K562 (cell line): ENCODE measurements at regions not wholly inside any gene's neighbourhood (a gene's known extent, or its start where the extent isn't known, plus 50 kb on each side); places are given as distances from the start of the nearest gene placed in this dataset.

ENCODE experiments used
- CHD4 ChIP-seq: fragments of 200-600 bp; sonication (generic); IDR thresholded peaks from 3 replicates; pipeline ENCODE4 v1.6.1; 2012; ENCODE audit warnings: low read depth, mild to moderate bottlenecking, mixed read lengths, low read length, inconsistent platforms; ENCODE audit not compliant: insufficient read depth, insufficient replicate concordance, poor library complexity, severe bottlenecking
- CREB5 ChIP-seq: fragments of 250-450 bp; sonication (Bioruptor Pico); IDR thresholded peaks from 2 replicates; pipeline ENCODE4 v1.5.0; 2020; ENCODE audit warnings: mild to moderate bottlenecking
- CTCF ChIP-seq, 3 experiments: IDR thresholded peaks in 2 of 3; conservative IDR thresholded peaks in 1 of 3; 2 replicates each; pipeline ENCODE4 v1.5.1; 2011 to 2012; ENCODE audit warnings: low read length in 3 of 3, mild to moderate bottlenecking in 3 of 3, control low read depth in 2 of 3, improper control_type of control experiment in 1 of 3, inconsistent platforms in 1 of 3, low read depth in 1 of 3, mixed read lengths in 1 of 3, moderate library complexity in 1 of 3; ENCODE audit not compliant: insufficient read depth in 2 of 3
- FOXP4 ChIP-seq: sonication (generic); formaldehyde crosslinking; IDR thresholded peaks from 2 replicates; pipeline ENCODE4 v1.8.0; 2022; ENCODE audit warnings: mild to moderate bottlenecking, missing genetic modification reagents, borderline replicate concordance
- MTA2 ChIP-seq: fragments of 450-650 bp; IDR thresholded peaks from 2 replicates; pipeline ENCODE4 v1.6.1; 2016; ENCODE audit warnings: low read depth
- NFYB ChIP-seq: IDR thresholded peaks from 2 replicates; pipeline ENCODE4 v1.6.1; 2011; ENCODE audit warnings: mild to moderate bottlenecking, moderate library complexity; ENCODE audit not compliant: insufficient read length; ENCODE audit errors: extremely low read depth
- SNAPC5 ChIP-seq: fragments of 250-450 bp; sonication (Bioruptor Pico); IDR thresholded peaks from 2 replicates; pipeline ENCODE4 v1.8.0; 2021; ENCODE audit warnings: moderate library complexity, mild to moderate bottlenecking, inconsistent platforms
- SP1 ChIP-seq: sonication (generic); formaldehyde crosslinking; IDR thresholded peaks from 2 replicates; pipeline ENCODE4 v1.8.1; 2022; ENCODE audit warnings: mild to moderate bottlenecking, missing genetic modification reagents
- ZBTB8A ChIP-seq: fragments of 450-650 bp; IDR thresholded peaks from 2 replicates; pipeline ENCODE4 v1.6.1; 2018; ENCODE audit warnings: mild to moderate bottlenecking, moderate library complexity; ENCODE audit not compliant: partially characterized antibody
- ZNF282 ChIP-seq: sonication (generic); formaldehyde crosslinking; IDR thresholded peaks from 2 replicates; pipeline ENCODE4 v1.8.1; 2023; ENCODE audit warnings: missing genetic modification reagents

GRCh38 chr14:39722547-39723273, 290.5 kb upstream of the FBXO33 start:
- no peak for TF ChIP-seq CHD4
- no peak for TF ChIP-seq NFYB
- TF ChIP-seq SP1 (CRISPR knock-in tag): no peak
- no peak for TF ChIP-seq MTA2
- TF ChIP-seq ZBTB8A: no peak
- TF ChIP-seq CTCF (IDR thresholded peaks at IDR 0.05 in 2 of 3, conservative IDR thresholded peaks at IDR 0.05 in 1 of 3; ENCODE audit: insufficient read depth in 2 of 3, low read depth in 1 of 3, low read length in 3 of 3): no peak
- no peak for TF ChIP-seq ZNF282 (CRISPR knock-in tag)
- TF ChIP-seq SNAPC5 (CRISPR knock-in tag): no peak
- no peak for TF ChIP-seq CREB5 (CRISPR knock-in tag)
- no peak for TF ChIP-seq FOXP4 (CRISPR knock-in tag)
